IMR-90 (cell line): ENCODE measurements at regions not wholly inside any gene's neighbourhood (a gene's known extent, or its start where the extent isn't known, plus 50 kb on each side); places are given as distances from the start of the nearest gene placed in this dataset.

ENCODE experiments used
- ATAC-seq: fragments of 200-7000 bp; cut with Tn5 transposase; 2 replicates; pipeline ENCODE4 v1.9.1; 2020; ENCODE audit warnings: low read depth, mild to moderate bottlenecking, moderate library complexity
- BruUV-seq: library from RNA; stranded (reverse); fragments of 400-500 nt; replicated peaks from 2 replicates; lab custom pipeline; 2021; lab: Mats Ljungman, UMichigan
- CTCF ChIA-PET: fragments of 300-600 bp; formaldehyde crosslinking; extraction: SDS; loops from one replicate; lab custom pipeline; 2021; ENCODE audit warnings: antibody characterized with exemption; lab: Yijun Ruan, JAX
- POLR2A ChIA-PET: fragments of 300-600 bp; sonication (Branson Sonifier 250); formaldehyde crosslinking; loops from one replicate; lab custom pipeline; 2022; ENCODE audit warnings: antibody characterized with exemption; ENCODE audit not compliant: unreplicated experiment; lab: Charles Lee
- DNase-seq: peaks from one replicate; pipeline ENCODE4 v3.0.0; 2013
- H2AFZ ChIP-seq: replicated peaks from 2 replicates; pipeline ENCODE3; 2013; ENCODE audit warnings: low read length, mild to moderate bottlenecking; ENCODE audit not compliant: poor library complexity
- H2AK5ac ChIP-seq: 2 replicates; pipeline ENCODE4 v1.6.1; 2013; ENCODE audit warnings: low read depth, low read length, inconsistent platforms
- H2AK9ac ChIP-seq: replicated peaks from 2 replicates; pipeline ENCODE3; 2013; ENCODE audit warnings: mild to moderate bottlenecking, low read depth, low read length, moderate library complexity; ENCODE audit not compliant: poor library complexity
- H2BK120ac ChIP-seq: 2 replicates; pipeline ENCODE4 v1.6.1; 2013; ENCODE audit warnings: low read depth, low read length, inconsistent platforms
- H2BK15ac ChIP-seq: 3 replicates; pipeline ENCODE4 v1.6.1; 2013; ENCODE audit warnings: low read depth, low read length, inconsistent platforms
- H2BK20ac ChIP-seq: 2 replicates; pipeline ENCODE4 v1.6.1; 2013; ENCODE audit warnings: low read depth, mild to moderate bottlenecking, inconsistent platforms, low read length, moderate library complexity
- H2BK5ac ChIP-seq: 2 replicates; pipeline ENCODE4 v1.6.1; 2013; ENCODE audit warnings: mild to moderate bottlenecking, low read depth, low read length, inconsistent platforms; ENCODE audit not compliant: poor library complexity, severe bottlenecking
- H3K14ac ChIP-seq: replicated peaks from 2 replicates; pipeline ENCODE4 v1.6.1; 2013; ENCODE audit warnings: low read depth, low read length, inconsistent platforms
- H3K18ac ChIP-seq: 2 replicates; pipeline ENCODE4 v1.6.1; 2013; ENCODE audit warnings: low read depth, low read length, control low read depth
- H3K23ac ChIP-seq: 2 replicates; pipeline ENCODE4 v1.6.1; 2013; ENCODE audit warnings: low read depth, low read length, inconsistent platforms
- H3K27ac ChIP-seq: 2 replicates; pipeline ENCODE4 v1.5.1; 2013; ENCODE audit warnings: mild to moderate bottlenecking, control low read depth, low read length; ENCODE audit not compliant: insufficient read depth
- H3K27me3 ChIP-seq: 2 replicates; pipeline ENCODE4 v1.6.1; 2013; ENCODE audit warnings: low read length; ENCODE audit not compliant: control insufficient read depth, insufficient read depth
- H3K36me3 ChIP-seq: 2 replicates; pipeline ENCODE4 v1.6.1; 2013; ENCODE audit warnings: low read length, mixed read lengths; ENCODE audit not compliant: control insufficient read depth, insufficient read depth
- H3K4ac ChIP-seq: 2 replicates; pipeline ENCODE4 v1.6.1; 2013; ENCODE audit warnings: low read depth, low read length, inconsistent platforms
- H3K4me1 ChIP-seq: 2 replicates; pipeline ENCODE4 v1.6.1; 2013; ENCODE audit warnings: low read length, mixed read lengths; ENCODE audit not compliant: control insufficient read depth, insufficient read depth
- H3K4me2 ChIP-seq: 2 replicates; pipeline ENCODE4 v1.6.1; 2013; ENCODE audit warnings: low read depth, mild to moderate bottlenecking, control low read depth, low read length, moderate library complexity
- H3K4me3 ChIP-seq: 2 replicates; pipeline ENCODE4 v1.5.1; 2013; ENCODE audit warnings: low read depth, mild to moderate bottlenecking, control low read depth, low read length, moderate library complexity; ENCODE audit not compliant: insufficient read depth
- H3K56ac ChIP-seq: 2 replicates; pipeline ENCODE4 v1.6.1; 2013; ENCODE audit warnings: low read length, inconsistent platforms; ENCODE audit not compliant: insufficient read depth; ENCODE audit errors: extremely low read depth
- H3K79me1 ChIP-seq, 2 experiments: 2 replicates each; pipeline ENCODE4 v1.6.1; 2013; ENCODE audit warnings: low read length in 2 of 2, inconsistent platforms in 1 of 2, low read depth in 1 of 2
- H3K9ac ChIP-seq: 2 replicates; pipeline ENCODE4 v1.6.1; 2013; ENCODE audit warnings: low read depth, low read length, control low read depth
- H3K9me1 ChIP-seq: 2 replicates; pipeline ENCODE4 v1.6.1; 2013; ENCODE audit warnings: low read length, inconsistent platforms; ENCODE audit not compliant: insufficient read depth
- H3K9me3 ChIP-seq: 2 replicates; pipeline ENCODE4 v1.6.1; 2013; ENCODE audit warnings: low read length; ENCODE audit not compliant: control insufficient read depth, insufficient read depth
- H4K20me1 ChIP-seq: 2 replicates; pipeline ENCODE4 v1.6.1; 2013; ENCODE audit warnings: low read length, inconsistent platforms; ENCODE audit not compliant: insufficient read depth
- H4K5ac ChIP-seq: 2 replicates; pipeline ENCODE4 v1.6.1; 2013; ENCODE audit warnings: mild to moderate bottlenecking, low read depth, low read length, control low read depth
- H4K8ac ChIP-seq, 2 experiments: 2 replicates each; pipeline ENCODE4 v1.6.1; 2013; ENCODE audit warnings: low read depth in 2 of 2, low read length in 2 of 2, control low read depth in 1 of 2, inconsistent platforms in 1 of 2
- H4K91ac ChIP-seq: 2 replicates; pipeline ENCODE4 v1.6.1; 2013; ENCODE audit warnings: low read depth, low read length, inconsistent platforms; ENCODE audit not compliant: insufficient read depth
- MAZ ChIP-seq: IDR thresholded peaks from 2 replicates; pipeline ENCODE4 v1.6.1; 2012; ENCODE audit warnings: low read depth, mild to moderate bottlenecking, low read length, improper control_type of control experiment, moderate library complexity, borderline replicate concordance
- NFE2L2 ChIP-seq: fragments of 150-350 bp; IDR thresholded peaks from 2 replicates; pipeline ENCODE4 v1.6.1; 2016; ENCODE audit warnings: low read depth, mild to moderate bottlenecking, low read length
- WGBS, 2 experiments: methylation state at CpG; one replicate each; pipeline versions ENCODE4 v1.1.5 to v1.1.7; 2013; ENCODE audit warnings: missing lambda C conversion rate in 2 of 2; ENCODE audit not compliant: insufficient read length in 1 of 2; ENCODE audit errors: extremely low coverage in 2 of 2; 5-methylcytosine and 5-hydroxymethylcytosine counted together
- dilution Hi-C: fragments of 300-500 bp; cut with HindIII; formaldehyde crosslinking; loops from one replicate; pipeline ENCODE4 v1.14.3; 2018; ENCODE audit warnings: low sequenced_read_pairs; ENCODE audit not compliant: unreplicated experiment
- in situ Hi-C: fragments of 300-500 bp; cut with MboI; formaldehyde crosslinking; loops from 3 replicates; pipeline ENCODE4 v1.14.3; 2019; ENCODE audit warnings: low sequenced_read_pairs, inconsistent platforms, mixed read lengths
- intact Hi-C: fragments of 100-400 bp; cut with micrococcal nuclease; formaldehyde crosslinking; loops from 2 replicates; pipeline ENCODE4 v1.10.0; 2022

DNA sequence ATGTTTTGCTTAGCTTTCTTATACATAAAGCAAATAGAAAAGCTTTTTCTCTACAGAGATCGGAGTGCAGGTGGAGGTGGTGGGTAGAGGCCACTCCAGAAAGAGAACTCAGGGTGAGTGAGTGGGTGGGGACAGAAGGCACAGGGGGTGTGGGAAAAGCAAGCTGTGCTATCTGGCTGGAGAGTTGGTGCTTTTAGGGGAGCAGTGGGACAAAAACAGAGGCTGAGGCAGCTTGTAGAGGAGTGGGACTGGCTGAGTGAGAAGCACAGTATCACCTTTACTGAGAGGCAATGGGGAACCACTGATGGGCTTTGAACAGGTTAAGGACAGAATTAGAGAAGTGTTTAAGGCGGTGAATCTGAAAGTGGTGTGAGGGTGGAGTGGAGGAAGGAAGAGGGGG, 275.3 kb downstream of the TCF7L2 start:
- Histone ChIP-seq H3K4me2 (no peak overlapping the region), H3K79me1 (no peaks in the 10 kb centered on the region), H3K27ac (no peak overlapping the region), H3K4me3 (no peak overlapping the region), H3K14ac (no peak overlapping the region), H2BK15ac (no peak overlapping the region), H4K91ac (no peak overlapping the region), H2AFZ (no peak overlapping the region), H2AK5ac (no peak overlapping the region), H4K20me1 (no peaks in the 10 kb centered on the region), H3K4me1 (no peaks in the 10 kb centered on the region), H3K23ac (no peak overlapping the region), H4K5ac (no peak overlapping the region), H2BK20ac (no peak overlapping the region), H4K8ac (no peak overlapping the region), H3K9me1 (no peaks in the 10 kb centered on the region), H3K27me3 (peaks cover 17% of the 10 kb centered on the region), H3K36me3 (no peaks in the 10 kb centered on the region), H2AK9ac (no peak overlapping the region), H3K56ac (no peak overlapping the region), H2BK5ac (no peak overlapping the region), H3K4ac (no peak overlapping the region), H2BK120ac (no peak overlapping the region), H3K18ac (no peak overlapping the region), H3K9ac (no peak overlapping the region), H3K9me3 (no peaks in the 10 kb centered on the region)
- CTCF ChIA-PET = no interaction called here
- intact Hi-C loops (no loop called here), in situ Hi-C loops (no loop called here), dilution Hi-C loops (no loop called here)
- no peak for ATAC-seq
- TF ChIP-seq MAZ (no peak), NFE2L2 (no peak)
- POLR2A ChIA-PET = no interaction called here
- no TSS peak for BruUV-seq
- DNase-seq = no peak
- 60% methylated on average over 1 of the region's 2 CpGs; no CpG with 5 or more reads in 1 of the 2 experiments for WGBS, 2 experiments
